Parathyroid adenoma (tissue), 2 donors: ENCODE measurements at regions not wholly inside any gene's neighbourhood (a gene's known extent, or its start where the extent isn't known, plus 50 kb on each side); places are given as distances from the start of the nearest gene placed in this dataset.

ENCODE experiments used
- H2AFZ ChIP-seq: fragments of 300-600 bp; sonication (generic); one replicate; pipeline ENCODE4 v1.7.0; 2017; ENCODE audit warnings: antibody characterized with exemption, mild to moderate bottlenecking
- H3K27ac ChIP-seq: fragments of 300-600 bp; sonication (generic); one replicate; pipeline ENCODE4 v1.7.0; 2017
- H3K27me3 ChIP-seq: fragments of 300-600 bp; sonication (generic); one replicate; pipeline ENCODE4 v1.7.0; 2017; ENCODE audit warnings: low read length; ENCODE audit not compliant: control insufficient read depth, insufficient read depth
- H3K36me3 ChIP-seq: fragments of 300-600 bp; sonication (generic); one replicate; pipeline ENCODE4 v1.7.0; 2017; ENCODE audit warnings: low read length; ENCODE audit not compliant: control insufficient read depth, insufficient read depth
- H3K4me1 ChIP-seq: fragments of 300-600 bp; sonication (generic); one replicate; pipeline ENCODE4 v1.7.0; 2017; ENCODE audit warnings: control low read depth
- H3K4me2 ChIP-seq: fragments of 300-600 bp; sonication (generic); one replicate; pipeline ENCODE4 v1.7.0; 2017; ENCODE audit warnings: low read length
- H3K4me3 ChIP-seq: fragments of 300-600 bp; sonication (generic); one replicate; pipeline ENCODE4 v1.7.0; 2017; ENCODE audit warnings: low read depth, low read length
- H3K79me2 ChIP-seq: fragments of 300-600 bp; sonication (generic); one replicate; pipeline ENCODE4 v1.7.0; 2017; ENCODE audit warnings: control low read depth
- H3K9ac ChIP-seq: fragments of 300-600 bp; sonication (generic); one replicate; pipeline ENCODE4 v1.7.0; 2017; ENCODE audit warnings: mild to moderate bottlenecking
- H3K9me3 ChIP-seq: fragments of 300-600 bp; sonication (generic); one replicate; pipeline ENCODE4 v1.7.0; 2017; ENCODE audit warnings: low read length; ENCODE audit not compliant: control insufficient read depth
- CTCF ChIP-seq: fragments of 300-600 bp; sonication (generic); IDR thresholded peaks from one replicate; pipeline ENCODE4 v1.7.0; 2017; ENCODE audit warnings: antibody characterized with exemption, mild to moderate bottlenecking
- donor health status: primary hyperparathyroidism.

- no peak overlapping the region for H2AFZ ChIP-seq
These were observed 150.8 kb upstream of the SYT13 start for GRCh38 chr11:45436966-45437365.

GRCh38 chr11:45436118-45436517 lies 150.0 kb upstream of the SYT13 start:
- Histone ChIP-seq H3K4me3 (no peak overlapping the region), H3K36me3 (no peaks in the 10 kb centered on the region), H3K4me2 (no peak overlapping the region), H3K9ac (no peak overlapping the region), H3K79me2 (no peaks in the 10 kb centered on the region), H2AFZ (no peak overlapping the region), H3K27me3 (no peaks in the 10 kb centered on the region), H3K4me1 (no peaks in the 10 kb centered on the region), H3K27ac (no peak overlapping the region), H3K9me3 (no peaks in the 10 kb centered on the region)
- no peak for TF ChIP-seq CTCF

More at GRCh38 chr11:45436966-45437365, 150.8 kb upstream of the SYT13 start:
- Histone ChIP-seq H3K4me2 (no peak overlapping the region), H3K9ac (no peak overlapping the region), H3K27me3 (no peaks in the 10 kb centered on the region), H3K79me2 (no peaks in the 10 kb centered on the region), H3K4me3 (no peak overlapping the region), H3K36me3 (no peaks in the 10 kb centered on the region), H3K9me3 (no peaks in the 10 kb centered on the region), H3K4me1 (no peaks in the 10 kb centered on the region), H3K27ac (no peak overlapping the region)
- TF ChIP-seq CTCF: no peak

GRCh38 chr11:45435706-45436105 lies 149.6 kb upstream of the SYT13 start:
- H3K4me1 ChIP-seq: no peaks in the 10 kb centered on the region
- no peak overlapping the region for H2AFZ ChIP-seq
- H3K27me3 ChIP-seq: no peaks in the 10 kb centered on the region
- no peak overlapping the region for H3K9ac ChIP-seq
- H3K9me3 ChIP-seq: no peaks in the 10 kb centered on the region
- no peak for TF ChIP-seq CTCF
- H3K4me3 ChIP-seq: no peak overlapping the region
- H3K79me2 ChIP-seq: no peaks in the 10 kb centered on the region
- H3K4me2 ChIP-seq: no peak overlapping the region
- H3K36me3 ChIP-seq: no peaks in the 10 kb centered on the region
- no peak overlapping the region for H3K27ac ChIP-seq

- H3K27me3 ChIP-seq: no peaks in the 10 kb centered on the region
- H3K9ac ChIP-seq: no peak overlapping the region
- no peaks in the 10 kb centered on the region for H3K36me3 ChIP-seq
- H2AFZ ChIP-seq: no peak overlapping the region
- no peaks in the 10 kb centered on the region for H3K4me1 ChIP-seq
- no peaks in the 10 kb centered on the region for H3K9me3 ChIP-seq
- no peak for TF ChIP-seq CTCF
- H3K27ac ChIP-seq: no peak overlapping the region
- H3K4me2 ChIP-seq: no peak overlapping the region
- H3K4me3 ChIP-seq: no peak overlapping the region
- H3K79me2 ChIP-seq: no peaks in the 10 kb centered on the region
These were observed 146.8 kb upstream of the SYT13 start for GRCh38 chr11:45432910-45433309.

GRCh38 chr11:45432100-45432499 lies 146.0 kb upstream of the SYT13 start:
- no peaks in the 10 kb centered on the region for H3K79me2 ChIP-seq
- H3K27me3 ChIP-seq: no peaks in the 10 kb centered on the region
- H3K27ac ChIP-seq: no peak overlapping the region
- TF ChIP-seq CTCF: no peak
- H3K9ac ChIP-seq: no peak overlapping the region
- no peaks in the 10 kb centered on the region for H3K4me1 ChIP-seq
- H3K9me3 ChIP-seq: no peaks in the 10 kb centered on the region
- H3K4me3 ChIP-seq: no peak overlapping the region
- H3K36me3 ChIP-seq: no peaks in the 10 kb centered on the region
- H3K4me2 ChIP-seq: no peak overlapping the region
- no peak overlapping the region for H2AFZ ChIP-seq
